PC-3 (cell line): ENCODE measurements at regions not wholly inside any gene's neighbourhood (a gene's known extent, or its start where the extent isn't known, plus 50 kb on each side); places are given as distances from the start of the nearest gene placed in this dataset.

ENCODE experiments used
- ATAC-seq: fragments of 200-7000 bp; cut with Tn5 transposase; 2 replicates; pipeline ENCODE4 v1.9.1; 2020; ENCODE audit warnings: mild to moderate bottlenecking, moderate library complexity
- BruUV-seq: library from RNA; stranded (reverse); fragments of 400-500 nt; replicated peaks from 2 replicates; lab custom pipeline; 2021; lab: Mats Ljungman, UMichigan
- CTCF ChIA-PET: fragments of 300-600 bp; sonication (Branson Sonifier 250); formaldehyde crosslinking; loops from one replicate; lab custom pipeline; 2022; ENCODE audit warnings: antibody characterized with exemption; lab: Charles Lee
- POLR2A ChIA-PET: fragments of 300-600 bp; sonication (Branson Sonifier 250); formaldehyde crosslinking; loops from one replicate; lab custom pipeline; 2022; ENCODE audit warnings: antibody characterized with exemption; ENCODE audit not compliant: unreplicated experiment; lab: Charles Lee
- DNase-seq: peaks from one replicate; pipeline ENCODE4 v3.0.0-alpha.2; 2015
- H2AFZ ChIP-seq: fragments of 300-600 bp; sonication (generic); 2 replicates; pipeline ENCODE4 v1.6.0; 2016; ENCODE audit warnings: antibody characterized with exemption, low read length
- H3F3A ChIP-seq: fragments of 300-600 bp; sonication (generic); one replicate; pipeline ENCODE4 v1.6.0; 2017; ENCODE audit warnings: antibody characterized with exemption, low read length, control low read depth, mild to moderate bottlenecking; ENCODE audit not compliant: unreplicated experiment
- H3K27ac ChIP-seq: fragments of 300-600 bp; sonication (generic); 2 replicates; pipeline ENCODE4 v1.5.1; 2016; ENCODE audit warnings: mild to moderate bottlenecking, low read length
- H3K27me3 ChIP-seq: fragments of 300-600 bp; sonication (generic); 2 replicates; pipeline ENCODE4 v1.6.1; 2016; ENCODE audit warnings: low read length, mixed read lengths
- H3K36me3 ChIP-seq: fragments of 300-600 bp; sonication (generic); 2 replicates; pipeline ENCODE4 v1.6.1; 2016; ENCODE audit warnings: low read depth, mixed run types, low read length, mixed read lengths
- H3K4me1 ChIP-seq: fragments of 300-600 bp; sonication (generic); 2 replicates; pipeline ENCODE4 v1.5.1; 2016; ENCODE audit warnings: low read length; ENCODE audit not compliant: insufficient read depth
- H3K4me2 ChIP-seq: fragments of 300-600 bp; sonication (generic); 2 replicates; pipeline ENCODE4 v1.6.0; 2016; ENCODE audit warnings: low read length
- H3K4me3 ChIP-seq: fragments of 300-600 bp; sonication (generic); 2 replicates; pipeline ENCODE4 v1.5.1; 2016; ENCODE audit warnings: mild to moderate bottlenecking, low read length, mixed read lengths
- H3K79me2 ChIP-seq: fragments of 300-600 bp; sonication (generic); 2 replicates; pipeline ENCODE4 v1.6.1; 2017; ENCODE audit warnings: low read length, mixed read lengths
- H3K9ac ChIP-seq: fragments of 300-600 bp; sonication (generic); 2 replicates; pipeline ENCODE4 v1.6.0; 2016; ENCODE audit warnings: mild to moderate bottlenecking, low read length
- H3K9me2 ChIP-seq: fragments of 300-600 bp; sonication (generic); replicated peaks from 2 replicates; pipeline ENCODE4 v1.6.1; 2016; ENCODE audit warnings: mixed run types, low read length, mixed read lengths
- H3K9me3 ChIP-seq: fragments of 300-600 bp; sonication (generic); 2 replicates; pipeline ENCODE4 v1.6.1; 2016; ENCODE audit warnings: low read length, mixed read lengths
- H4K20me1 ChIP-seq: fragments of 300-600 bp; sonication (generic); 2 replicates; pipeline ENCODE4 v1.6.1; 2016; ENCODE audit warnings: low read length, mixed read lengths
- CTCF ChIP-seq: fragments of 300-600 bp; sonication (generic); conservative IDR thresholded peaks from 2 replicates; pipeline ENCODE4 v1.5.1; 2017; ENCODE audit warnings: antibody characterized with exemption, low read depth, mild to moderate bottlenecking, low read length
- EZH2 ChIP-seq: fragments of 300-600 bp; sonication (generic); IDR thresholded peaks from one replicate; pipeline ENCODE4 v1.6.1; 2017; ENCODE audit warnings: antibody characterized with exemption, mild to moderate bottlenecking, low read length; ENCODE audit not compliant: unreplicated experiment
- EZH2phosphoT487 ChIP-seq: fragments of 300-600 bp; sonication (generic); IDR thresholded peaks from 2 replicates; pipeline ENCODE4 v1.6.1; 2018; ENCODE audit warnings: mild to moderate bottlenecking, antibody characterized with exemption, low read length, borderline replicate concordance
- intact Hi-C: fragments of 100-400 bp; cut with micrococcal nuclease; formaldehyde crosslinking; loops from 2 replicates; pipeline ENCODE4 v1.9.0; 2023

- Histone ChIP-seq H4K20me1 (no peaks in the 10 kb centered on the region), H3K36me3 (no peaks in the 10 kb centered on the region), H3K9me3 (no peaks in the 10 kb centered on the region), H3F3A (no peaks in the 10 kb centered on the region), H3K79me2 (no peaks in the 10 kb centered on the region), H2AFZ (no peak overlapping the region), H3K4me2 (no peak overlapping the region), H3K4me1 (no peaks in the 10 kb centered on the region), H3K9me2 (no peaks in the 10 kb centered on the region), H3K9ac (no peak overlapping the region), H3K27me3 (no peaks in the 10 kb centered on the region), H3K4me3 (no peak overlapping the region), H3K27ac (no peak overlapping the region)
- intact Hi-C loops = no loop called here
- DNase-seq (no peak), ATAC-seq (no peak)
- ChIA-PET CTCF (no interaction called here), POLR2A (no interaction called here)
- no peak for TF ChIP-seq EZH2
- no peak for TF ChIP-seq CTCF
- TF ChIP-seq EZH2phosphoT487 = no peak
- no TSS peak for BruUV-seq
Measured at GRCh38 chr3:106593381-106593780, 724.6 kb upstream of the CBLB start.

- H3K27ac ChIP-seq = no peak overlapping the region
- BruUV-seq = no TSS peak
- intact Hi-C loops = loop anchor here (1.0 to 10.0 kb wide), 13 partner anchors 119 to 923 kb away; partner anchors contain the start of gene CBLB
Measured at GRCh38 chr3:106609666-106610301, 741.0 kb upstream of the CBLB start.

More at GRCh38 chr3:106609666-106610301, 741.0 kb upstream of the CBLB start:
- no peaks in the 10 kb centered on the region for H3K27me3 ChIP-seq
- TF ChIP-seq EZH2 (no peak), CTCF (peak; percentile 96)
- H3K9ac ChIP-seq = no peak overlapping the region
- no peak overlapping the region for H3K4me2 ChIP-seq
- CTCF ChIA-PET = interaction anchor here (0.6 to 1.0 kb wide), 6 partner anchors 152 to 750 kb away, joined by 3 to 6 read pairs (median 4); no protein-coding TSS in a partner anchor
- H3F3A ChIP-seq = no peaks in the 10 kb centered on the region
- no peaks in the 10 kb centered on the region for H4K20me1 ChIP-seq
- no peak overlapping the region for H2AFZ ChIP-seq
- no peaks in the 10 kb centered on the region for H3K79me2 ChIP-seq
- no peak overlapping the region for H3K4me3 ChIP-seq
- H3K4me1 ChIP-seq = peaks cover 31% of the 10 kb centered on the region
- DNase-seq = peak; percentile 89
- POLR2A ChIA-PET = no interaction called here
- H3K9me2 ChIP-seq = no peaks in the 10 kb centered on the region
- peak; percentile 80 for ATAC-seq
- H3K36me3 ChIP-seq = no peaks in the 10 kb centered on the region
- H3K9me3 ChIP-seq = no peaks in the 10 kb centered on the region
